MCF 10A (cell line): ENCODE measurements at regions not wholly inside any gene's neighbourhood (a gene's known extent, or its start where the extent isn't known, plus 50 kb on each side); places are given as distances from the start of the nearest gene placed in this dataset.
A peak's percentile ranks its signal among the peaks of the same experiment; 100 is the strongest.

Source experiments
- BruUV-seq: library from RNA; stranded (reverse); fragments of 400-500 nt; replicated peaks from 2 replicates; lab custom pipeline; 2021; lab: Mats Ljungman, UMichigan
- CTCF ChIA-PET: fragments of 300-600 bp; sonication (Branson Sonifier 250); formaldehyde crosslinking; extraction: SDS; loops from one replicate; lab custom pipeline; 2021; ENCODE audit warnings: antibody characterized with exemption, inconsistent platforms; lab: Yijun Ruan, JAX
- POLR2A ChIA-PET: fragments of 300-600, 350-650 bp; sonication (Branson Sonifier 250); formaldehyde crosslinking; extraction: SDS; loops from one replicate; lab custom pipeline; 2020; ENCODE audit warnings: antibody characterized with exemption, inconsistent platforms; lab: Yijun Ruan, JAX
- DNase-seq: peaks from one replicate; pipeline ENCODE4 v3.0.0-alpha.2; 2018; ENCODE audit not compliant: unreplicated experiment
- H3K27ac Mint-ChIP-seq: one replicate; pipeline ENCODE4 v1.8.0; 2022; ENCODE audit warnings: mild to moderate bottlenecking, low read depth, mixed read lengths; ENCODE audit not compliant: unreplicated experiment
- H3K27me3 Mint-ChIP-seq: one replicate; pipeline ENCODE4 v1.8.0; 2022; ENCODE audit warnings: mixed read lengths; ENCODE audit not compliant: insufficient read depth, unreplicated experiment
- H3K36me3 Mint-ChIP-seq: one replicate; pipeline ENCODE4 v1.8.0; 2022; ENCODE audit warnings: mild to moderate bottlenecking, moderate library complexity, mixed read lengths; ENCODE audit not compliant: insufficient read depth, unreplicated experiment
- H3K4me1 Mint-ChIP-seq: one replicate; pipeline ENCODE4 v1.8.0; 2022; ENCODE audit warnings: mixed read lengths; ENCODE audit not compliant: insufficient read depth, unreplicated experiment
- H3K4me3 Mint-ChIP-seq: one replicate; pipeline ENCODE4 v1.8.0; 2022; ENCODE audit warnings: mild to moderate bottlenecking, moderate library complexity, mixed read lengths; ENCODE audit not compliant: unreplicated experiment
- H3K9me3 Mint-ChIP-seq: one replicate; pipeline ENCODE4 v1.8.0; 2022; ENCODE audit warnings: mixed read lengths; ENCODE audit not compliant: unreplicated experiment
- intact Hi-C: fragments of 100-400 bp; cut with micrococcal nuclease; formaldehyde crosslinking; loops from 2 replicates; pipeline ENCODE4 v1.14.1; 2022
- TF ChIP-seq, protein P1 (sequence below): fragments of 200-600 bp; IDR thresholded peaks from one replicate; pipeline ENCODE4 v1.8.0; 2022; ENCODE audit warnings: antibody characterized with exemption, mild to moderate bottlenecking; ENCODE audit not compliant: unreplicated experiment

DNA sequence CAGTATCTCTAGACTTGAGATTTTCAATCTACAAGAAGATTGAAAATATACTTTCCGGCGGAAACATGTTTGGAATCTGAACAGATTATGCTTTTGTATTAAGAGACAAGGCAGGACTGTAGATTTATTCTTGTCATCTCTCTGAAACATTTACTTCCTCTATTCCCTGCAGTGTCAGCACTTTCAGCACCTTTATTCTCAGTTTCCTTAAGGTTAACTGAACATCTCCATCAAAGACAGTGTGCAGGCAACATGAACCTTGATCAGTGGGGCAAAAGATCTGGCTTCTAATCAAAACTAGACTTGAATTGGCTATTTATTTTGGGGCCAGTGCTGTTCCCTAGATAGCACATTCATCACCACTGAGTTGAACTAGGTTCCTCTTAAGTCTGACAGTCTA is 129.9 kb upstream of the HCN1 start:
- Mint-ChIP-seq H3K4me3 (no peak overlapping the region), H3K36me3 (no peaks in the 10 kb centered on the region)
- BruUV-seq, result no TSS peak

DNA sequence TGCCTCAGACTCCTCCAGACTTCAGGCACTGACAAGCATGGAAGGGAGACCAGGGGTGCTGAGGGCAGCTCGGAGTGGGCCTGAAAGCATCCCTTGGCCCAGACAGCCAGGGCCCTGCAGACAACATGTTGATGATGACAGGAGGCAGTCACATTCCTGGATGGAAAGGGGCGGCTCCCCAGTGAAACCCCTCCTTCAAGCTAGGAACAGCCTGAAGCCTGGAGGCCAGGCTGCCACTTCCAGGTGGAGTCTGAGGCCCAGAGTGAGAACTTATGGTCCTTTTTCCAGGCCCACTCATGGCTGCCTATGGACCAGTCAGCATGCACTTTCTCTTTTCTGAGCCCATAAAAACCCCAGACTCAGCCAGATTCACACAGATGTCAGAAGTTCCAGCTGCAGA is 104.2 kb upstream of the HCN1 start:
- H3K36me3 Mint-ChIP-seq, result no peaks in the 10 kb centered on the region
- ChIA-PET POLR2A (no interaction called here), CTCF (no interaction called here)
- H3K4me1 Mint-ChIP-seq, result no peaks in the 10 kb centered on the region
- BruUV-seq, result no TSS peak
- peaks cover 24% of the 10 kb centered on the region for H3K9me3 Mint-ChIP-seq
- no peak for DNase-seq
- intact Hi-C loops, result no loop called here
- no peak overlapping the region for H3K4me3 Mint-ChIP-seq
- no peak overlapping the region for H3K27ac Mint-ChIP-seq
- H3K27me3 Mint-ChIP-seq, result no peaks in the 10 kb centered on the region
- TF ChIP-seq, protein P1, sequence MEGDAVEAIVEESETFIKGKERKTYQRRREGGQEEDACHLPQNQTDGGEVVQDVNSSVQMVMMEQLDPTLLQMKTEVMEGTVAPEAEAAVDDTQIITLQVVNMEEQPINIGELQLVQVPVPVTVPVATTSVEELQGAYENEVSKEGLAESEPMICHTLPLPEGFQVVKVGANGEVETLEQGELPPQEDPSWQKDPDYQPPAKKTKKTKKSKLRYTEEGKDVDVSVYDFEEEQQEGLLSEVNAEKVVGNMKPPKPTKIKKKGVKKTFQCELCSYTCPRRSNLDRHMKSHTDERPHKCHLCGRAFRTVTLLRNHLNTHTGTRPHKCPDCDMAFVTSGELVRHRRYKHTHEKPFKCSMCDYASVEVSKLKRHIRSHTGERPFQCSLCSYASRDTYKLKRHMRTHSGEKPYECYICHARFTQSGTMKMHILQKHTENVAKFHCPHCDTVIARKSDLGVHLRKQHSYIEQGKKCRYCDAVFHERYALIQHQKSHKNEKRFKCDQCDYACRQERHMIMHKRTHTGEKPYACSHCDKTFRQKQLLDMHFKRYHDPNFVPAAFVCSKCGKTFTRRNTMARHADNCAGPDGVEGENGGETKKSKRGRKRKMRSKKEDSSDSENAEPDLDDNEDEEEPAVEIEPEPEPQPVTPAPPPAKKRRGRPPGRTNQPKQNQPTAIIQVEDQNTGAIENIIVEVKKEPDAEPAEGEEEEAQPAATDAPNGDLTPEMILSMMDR, result no peak

More for the DNA sequence above, 129.9 kb upstream of the HCN1 start:
- ChIA-PET POLR2A (no interaction called here), CTCF (no interaction called here)
- TF ChIP-seq, protein P1, result no peak
- no peaks in the 10 kb centered on the region for H3K27me3 Mint-ChIP-seq
- no peak for DNase-seq
- H3K9me3 Mint-ChIP-seq, result no peaks in the 10 kb centered on the region
- intact Hi-C loops, result no loop called here
- no peaks in the 10 kb centered on the region for H3K4me1 Mint-ChIP-seq
- no peak overlapping the region for H3K27ac Mint-ChIP-seq

DNA sequence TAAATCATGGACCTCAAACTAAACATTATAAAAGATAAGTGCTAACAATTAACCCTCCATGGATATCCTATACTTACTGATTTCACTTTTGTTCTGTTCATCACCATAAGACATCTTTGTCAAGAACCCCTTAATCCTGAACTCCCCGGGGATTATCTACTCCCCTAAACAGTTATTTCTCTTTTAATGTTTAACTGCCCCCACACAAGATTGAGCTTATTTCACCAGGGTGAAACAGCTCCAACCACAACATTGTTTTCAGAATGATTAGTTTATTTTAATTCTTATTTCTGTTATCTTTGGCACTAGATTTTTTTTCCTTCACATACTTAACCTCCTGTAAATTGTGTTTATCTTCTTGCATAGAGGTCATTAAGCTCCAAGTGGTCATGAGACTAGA is 103.2 kb upstream of the HCN1 start:
- CTCF ChIA-PET, result interaction anchor here (0.7 kb wide), 1 partner anchor 25 kb away, joined by 5 read pairs; no protein-coding TSS in a partner anchor

DNA sequence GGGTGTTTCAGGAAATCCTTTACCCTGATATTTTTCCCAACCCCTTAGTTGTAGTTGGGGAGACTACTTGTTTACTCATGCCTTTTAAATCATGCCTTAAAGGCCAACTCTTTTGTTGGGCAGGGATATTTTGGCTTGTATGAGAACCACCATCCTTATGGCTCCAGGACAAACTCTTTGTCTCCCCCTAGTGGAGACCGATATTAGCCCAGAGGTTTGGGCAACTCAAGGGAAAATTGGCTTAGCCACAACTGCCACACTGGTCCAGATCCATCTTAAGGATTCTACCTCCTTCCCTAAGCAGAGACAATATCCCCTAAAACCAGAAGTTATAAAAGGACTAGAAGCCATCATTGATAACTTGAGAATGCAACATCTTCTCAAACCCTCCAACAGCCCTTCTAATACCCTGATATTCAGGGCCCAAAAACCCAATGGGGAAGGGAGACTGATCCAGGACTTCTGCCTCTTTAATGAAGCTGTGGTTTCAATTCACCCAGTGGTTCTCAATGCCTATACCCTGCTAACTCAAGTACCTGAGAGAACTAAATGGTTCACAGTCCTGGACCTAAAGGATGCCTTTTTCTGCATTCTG is 100.9 kb upstream of the HCN1 start:
- TF ChIP-seq, protein P1, result peak; percentile 38
- ChIA-PET POLR2A (no interaction called here), CTCF (no interaction called here)
- intact Hi-C loops, result no loop called here
- BruUV-seq, result no TSS peak
- Mint-ChIP-seq H3K9me3 (peaks cover 8% of the 10 kb centered on the region), H3K4me3 (no peak overlapping the region), H3K27me3 (no peaks in the 10 kb centered on the region), H3K36me3 (no peaks in the 10 kb centered on the region), H3K4me1 (no peaks in the 10 kb centered on the region), H3K27ac (no peak overlapping the region)
- DNase-seq, result no peak

More for the DNA sequence above, 103.2 kb upstream of the HCN1 start:
- H3K36me3 Mint-ChIP-seq, result no peaks in the 10 kb centered on the region
- DNase-seq, result no peak
- no peak overlapping the region for H3K27ac Mint-ChIP-seq
- no peaks in the 10 kb centered on the region for H3K27me3 Mint-ChIP-seq
- H3K4me1 Mint-ChIP-seq, result no peaks in the 10 kb centered on the region
- no TSS peak for BruUV-seq
- H3K9me3 Mint-ChIP-seq, result peaks cover 24% of the 10 kb centered on the region
- TF ChIP-seq, protein P1, result no peak
- POLR2A ChIA-PET, result no interaction called here
- intact Hi-C loops, result no loop called here
- H3K4me3 Mint-ChIP-seq, result no peak overlapping the region
